ENCODE measurements at regions not wholly inside any gene's neighbourhood (a gene's known extent, or its start where the extent isn't known, plus 50 kb on each side); places are given as distances from the start of the nearest gene placed in this dataset.

DNA sequence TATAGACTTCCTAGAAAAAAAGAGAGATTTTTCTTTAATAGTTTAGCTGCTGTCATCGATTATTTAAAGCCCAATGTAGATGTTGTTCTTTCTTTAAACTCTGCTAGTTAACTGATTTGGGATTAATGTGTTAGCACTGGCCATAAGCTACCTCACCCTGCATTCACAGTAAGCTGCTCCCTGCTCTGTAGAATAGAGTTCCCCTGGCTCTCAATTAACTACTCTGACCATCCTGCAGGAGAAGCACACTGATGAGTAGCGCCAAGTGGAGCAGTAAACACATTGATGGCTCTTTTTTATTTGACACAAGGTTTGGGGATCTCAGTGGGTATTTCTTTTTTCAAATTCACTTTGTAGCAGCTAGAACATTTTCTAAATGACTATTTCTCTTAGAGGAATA, 807.9 kb upstream of the ZNF608 start:
- TF ChIP-seq ZNF274 (IDR thresholded peaks at IDR 0.05; ENCODE audit: low read depth, low read length) (no peak), YY1 (IDR thresholded peaks at IDR 0.05; ENCODE audit: insufficient read depth, insufficient read length) (no peak), SUZ12 (IDR thresholded peaks at IDR 0.05; ENCODE audit: extremely low read depth, insufficient read depth, insufficient read length) (no peak)
